Mesenchymal stem cell (in vitro differentiated cells and primary cell): ENCODE measurements at regions not wholly inside any gene's neighbourhood (a gene's known extent, or its start where the extent isn't known, plus 50 kb on each side); places are given as distances from the start of the nearest gene placed in this dataset.

Experiments used
- DNase-seq: peaks from one replicate; pipeline ENCODE4 v3.0.0-alpha.2; 2013
- H2AFZ ChIP-seq: one replicate; pipeline ENCODE4 v1.6.1; 2013; ENCODE audit warnings: low read depth, mild to moderate bottlenecking, control low read depth, inconsistent platforms, low read length, moderate library complexity
- H2AK5ac ChIP-seq: 2 replicates; pipeline ENCODE4 v1.6.1; 2013; ENCODE audit warnings: low read length, moderate library complexity, mild to moderate bottlenecking, inconsistent platforms; ENCODE audit not compliant: severe bottlenecking
- H2BK120ac ChIP-seq: one replicate; pipeline ENCODE4 v1.6.1; 2013; ENCODE audit warnings: low read depth, mild to moderate bottlenecking, inconsistent platforms, low read length, moderate library complexity
- H2BK12ac ChIP-seq, 2 experiments: one replicate each; pipeline ENCODE4 v1.6.1; 2013; ENCODE audit warnings: inconsistent platforms in 2 of 2, low read length in 2 of 2, mild to moderate bottlenecking in 2 of 2, moderate library complexity in 2 of 2, control low read depth in 1 of 2
- H2BK15ac ChIP-seq: one replicate; pipeline ENCODE4 v1.6.1; 2013; ENCODE audit warnings: mild to moderate bottlenecking, low read depth, inconsistent platforms; ENCODE audit not compliant: poor library complexity, severe bottlenecking
- H2BK5ac ChIP-seq: 2 replicates; pipeline ENCODE4 v1.6.1; 2013; ENCODE audit warnings: low read depth, mild to moderate bottlenecking, low read length, control low read depth, inconsistent platforms; ENCODE audit not compliant: poor library complexity, severe bottlenecking
- H3K14ac ChIP-seq, 2 experiments: one replicate each; pipeline ENCODE4 v1.6.1; 2013; ENCODE audit warnings: inconsistent platforms in 2 of 2, low read length in 2 of 2, control low read depth in 1 of 2, mild to moderate bottlenecking in 1 of 2, moderate library complexity in 1 of 2
- H3K18ac ChIP-seq, 2 experiments: one replicate each; pipeline ENCODE4 v1.6.1; 2013; ENCODE audit warnings: inconsistent platforms in 2 of 2, low read length in 2 of 2, control low read depth in 1 of 2, low read depth in 1 of 2, mild to moderate bottlenecking in 1 of 2
- H3K23ac ChIP-seq, 2 experiments: one replicate each; pipeline ENCODE4 v1.6.1; 2013; ENCODE audit warnings: inconsistent platforms in 2 of 2, low read length in 2 of 2, mild to moderate bottlenecking in 2 of 2, moderate library complexity in 2 of 2, control low read depth in 1 of 2
- H3K27ac ChIP-seq: 2 replicates; pipeline ENCODE4 v1.5.1; 2013; ENCODE audit warnings: mild to moderate bottlenecking, moderate library complexity, low read length, control low read depth, inconsistent platforms; ENCODE audit not compliant: poor library complexity, severe bottlenecking
- H3K27me3 ChIP-seq, 2 experiments: 2 replicates each; pipeline versions ENCODE4 v1.6.1 to v1.7.0; 2013; ENCODE audit warnings: low read length in 2 of 2, mild to moderate bottlenecking in 2 of 2, moderate library complexity in 2 of 2, control low read depth in 1 of 2, inconsistent platforms in 1 of 2; ENCODE audit not compliant: control insufficient read depth in 1 of 2, insufficient read depth in 1 of 2
- H3K36me3 ChIP-seq, 2 experiments: 2 replicates each; pipeline versions ENCODE4 v1.6.1 to v1.7.0; 2013; ENCODE audit warnings: low read length in 2 of 2, control low read depth in 1 of 2, inconsistent platforms in 1 of 2, low read depth in 1 of 2, mild to moderate bottlenecking in 1 of 2; ENCODE audit not compliant: insufficient read depth in 2 of 2, control insufficient read depth in 1 of 2
- H3K4ac ChIP-seq, 2 experiments: one replicate each; pipeline ENCODE4 v1.6.1; 2013; ENCODE audit warnings: inconsistent platforms in 2 of 2, low read length in 2 of 2, mild to moderate bottlenecking in 2 of 2, moderate library complexity in 2 of 2, control low read depth in 1 of 2, low read depth in 1 of 2
- H3K4me1 ChIP-seq: 2 replicates; pipeline ENCODE4 v1.6.1; 2013; ENCODE audit warnings: low read depth, low read length, control low read depth; ENCODE audit not compliant: control insufficient read depth, insufficient read depth
- H3K4me2 ChIP-seq: 2 replicates; pipeline ENCODE4 v1.6.1; 2013; ENCODE audit warnings: low read length, mild to moderate bottlenecking, inconsistent platforms; ENCODE audit not compliant: poor library complexity, severe bottlenecking
- H3K4me3 ChIP-seq, 2 experiments: 2 replicates each; pipeline versions ENCODE4 v1.5.1 to v1.7.0; 2013; ENCODE audit warnings: low read length in 2 of 2, mild to moderate bottlenecking in 2 of 2, control low read depth in 1 of 2, low read depth in 1 of 2; ENCODE audit not compliant: insufficient read depth in 1 of 2
- H3K79me1 ChIP-seq: replicated peaks from 2 replicates; pipeline ENCODE4 v1.6.1; 2013; ENCODE audit warnings: mild to moderate bottlenecking, control low read depth, low read length, inconsistent platforms; ENCODE audit not compliant: poor library complexity, severe bottlenecking
- H3K9ac ChIP-seq: 2 replicates; pipeline ENCODE4 v1.7.0; 2013; ENCODE audit warnings: mild to moderate bottlenecking, low read length, moderate library complexity
- H3K9me3 ChIP-seq: 2 replicates; pipeline ENCODE4 v1.7.0; 2013; ENCODE audit warnings: mild to moderate bottlenecking, low read length; ENCODE audit not compliant: control insufficient read depth
- H4K8ac ChIP-seq: one replicate; pipeline ENCODE4 v1.6.1; 2013; ENCODE audit warnings: inconsistent platforms, mild to moderate bottlenecking, low read length, moderate library complexity
- H4K91ac ChIP-seq: one replicate; pipeline ENCODE4 v1.6.1; 2013; ENCODE audit warnings: mild to moderate bottlenecking, low read length, inconsistent platforms
- WGBS: methylation state at CpG from one replicate; pipeline ENCODE4 v1.1.7; 2013; ENCODE audit warnings: mixed read lengths; 5-methylcytosine and 5-hydroxymethylcytosine counted together

DNA sequence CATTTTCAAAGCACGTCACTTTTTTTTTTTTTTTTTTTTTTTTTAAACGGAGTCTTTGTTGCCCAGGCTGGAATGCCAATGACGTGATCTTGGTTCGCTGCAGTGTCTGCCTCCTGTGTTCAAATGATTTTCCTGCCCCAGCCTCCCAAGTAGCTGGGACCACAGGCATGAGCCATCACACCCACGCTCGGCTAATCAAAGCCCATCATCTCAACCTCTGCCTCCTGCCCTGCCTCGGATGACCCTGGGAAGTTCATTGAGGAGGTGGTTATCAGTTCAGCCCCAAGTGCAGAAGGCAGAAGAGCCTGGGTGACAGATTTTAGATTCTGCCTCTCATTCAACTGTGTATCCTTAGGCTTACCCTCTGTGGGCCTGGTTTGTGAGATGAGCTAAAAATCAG lies 484.9 kb upstream of the EEF2KMT start:
- Histone ChIP-seq H2BK12ac (no peak overlapping the region), H3K4me1 (no peaks in the 10 kb centered on the region), H3K4me3 (no peak overlapping the region), H3K27ac (no peak overlapping the region), H3K27me3 (no peaks in the 10 kb centered on the region), H3K4me2 (no peak overlapping the region), H3K14ac (no peak overlapping the region), H3K4ac (no peak overlapping the region), H2AK5ac (no peak overlapping the region), H3K18ac (no peak overlapping the region), H2AFZ (no peak overlapping the region), H3K9ac (no peak overlapping the region), H4K91ac (no peak overlapping the region), H2BK5ac (no peak overlapping the region), H3K36me3 (no peaks in the 10 kb centered on the region), H2BK15ac (no peak overlapping the region), H4K8ac (no peak overlapping the region), H3K79me1 (no peaks in the 10 kb centered on the region), H3K23ac (no peak overlapping the region), H2BK120ac (no peak overlapping the region), H3K9me3 (no peaks in the 10 kb centered on the region)
- WGBS, result 55% methylated on average over 5 of the region's 7 CpGs
- no peak for DNase-seq

DNA sequence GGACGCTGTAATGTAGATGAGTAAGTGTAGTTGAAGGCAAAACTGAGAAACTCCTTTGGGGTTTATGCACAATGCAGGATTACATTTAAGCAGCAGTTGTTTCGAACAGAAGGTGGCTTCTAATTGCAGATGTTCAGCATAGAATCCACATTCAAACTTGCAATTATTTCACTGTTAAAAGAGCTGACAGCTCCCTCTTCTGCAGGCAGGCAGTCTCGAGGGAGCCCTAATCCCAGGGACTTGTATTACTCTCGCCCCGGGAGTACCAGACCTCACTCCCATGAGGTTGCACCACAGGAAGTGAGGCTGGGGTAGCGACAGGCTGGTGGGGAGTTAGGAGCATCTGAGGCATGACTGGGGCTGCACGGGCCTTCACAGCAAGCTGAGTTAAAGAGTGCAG lies 484.3 kb upstream of the EEF2KMT start:
- Histone ChIP-seq H3K27ac (no peak overlapping the region), H4K91ac (no peak overlapping the region), H3K9me3 (no peaks in the 10 kb centered on the region), H3K4me3 (no peak overlapping the region), H3K18ac (no peak overlapping the region), H2BK15ac (no peak overlapping the region), H3K4me2 (no peak overlapping the region), H3K27me3 (no peaks in the 10 kb centered on the region), H3K4me1 (no peaks in the 10 kb centered on the region), H2BK12ac (no peak overlapping the region), H2AK5ac (no peak overlapping the region), H3K23ac (no peak overlapping the region), H2BK120ac (no peak overlapping the region), H2AFZ (no peak overlapping the region), H3K9ac (no peak overlapping the region), H3K79me1 (no peaks in the 10 kb centered on the region), H2BK5ac (no peak overlapping the region), H3K14ac (no peak overlapping the region), H4K8ac (no peak overlapping the region), H3K36me3 (no peaks in the 10 kb centered on the region), H3K4ac (no peak overlapping the region)
- DNase-seq, result no peak
- WGBS, result 63% methylated on average over 7 of the region's 7 CpGs

DNA sequence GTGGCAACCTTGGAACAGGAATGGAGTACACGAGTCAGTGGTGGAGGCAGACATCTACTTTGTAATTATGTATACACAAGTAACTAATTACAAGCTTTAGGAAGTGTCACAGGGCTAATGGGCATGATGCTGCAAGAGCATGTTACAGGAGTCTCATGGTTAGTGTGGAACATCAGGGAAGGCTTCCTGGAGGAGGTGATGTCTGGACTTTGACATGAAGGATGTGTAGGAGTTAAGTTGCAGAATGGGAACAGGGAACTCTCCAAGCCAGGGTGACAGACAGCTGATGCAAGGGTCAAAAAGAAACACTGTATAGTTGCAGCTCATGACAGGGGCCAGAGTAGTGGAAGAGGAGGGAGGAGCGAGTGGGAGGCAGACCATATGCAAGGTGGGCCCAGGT lies 483.8 kb upstream of the EEF2KMT start:
- H3K27me3 ChIP-seq, result no peaks in the 10 kb centered on the region
- H3K79me1 ChIP-seq, result no peaks in the 10 kb centered on the region
- H2BK5ac ChIP-seq, result no peak overlapping the region
- H3K9ac ChIP-seq, result no peak overlapping the region
- H3K36me3 ChIP-seq, result no peaks in the 10 kb centered on the region
- H3K27ac ChIP-seq, result no peak overlapping the region
- no peak overlapping the region for H4K91ac ChIP-seq
- H2AK5ac ChIP-seq, result no peak overlapping the region
- no peak overlapping the region for H2BK120ac ChIP-seq
- H3K4me3 ChIP-seq, result no peak overlapping the region
- no peak overlapping the region for H2BK12ac ChIP-seq
- WGBS, result 44% methylated on average over 1 of the region's 2 CpGs
- H2AFZ ChIP-seq, result no peak overlapping the region
- no peak overlapping the region for H3K14ac ChIP-seq
- H3K4me2 ChIP-seq, result no peak overlapping the region
- no peak overlapping the region for H3K23ac ChIP-seq
- no peak overlapping the region for H4K8ac ChIP-seq
- no peaks in the 10 kb centered on the region for H3K4me1 ChIP-seq
- no peak for DNase-seq
- no peak overlapping the region for H3K4ac ChIP-seq
- no peak overlapping the region for H3K18ac ChIP-seq
- H2BK15ac ChIP-seq, result no peak overlapping the region
- H3K9me3 ChIP-seq, result no peaks in the 10 kb centered on the region

DNA sequence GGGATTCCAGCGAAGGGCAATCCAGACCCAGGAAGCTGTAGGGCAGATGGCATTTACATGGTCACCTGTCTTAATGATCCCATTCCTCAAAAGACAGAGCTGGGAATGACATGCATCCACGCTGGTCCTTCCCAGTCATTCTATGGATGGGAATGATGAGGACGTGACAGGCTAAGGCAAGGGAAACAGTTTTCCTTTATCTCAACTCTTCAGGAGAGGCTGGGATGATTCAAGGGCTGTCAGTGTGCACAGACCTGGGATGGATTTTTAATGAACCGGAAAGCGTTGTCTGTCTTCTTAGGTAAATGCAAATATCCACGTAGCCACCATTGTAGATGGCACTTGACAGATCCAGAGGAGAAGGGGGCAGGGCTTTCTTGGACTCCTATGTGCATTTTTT lies 483.2 kb upstream of the EEF2KMT start:
- no peak overlapping the region for H3K23ac ChIP-seq
- no peak overlapping the region for H3K9ac ChIP-seq
- H2BK120ac ChIP-seq, result no peak overlapping the region
- H4K91ac ChIP-seq, result no peak overlapping the region
- H2AFZ ChIP-seq, result no peak overlapping the region
- no peak overlapping the region for H4K8ac ChIP-seq
- no peak overlapping the region for H2BK15ac ChIP-seq
- no peak overlapping the region for H3K4ac ChIP-seq
- no peaks in the 10 kb centered on the region for H3K9me3 ChIP-seq
- H3K4me3 ChIP-seq, result no peak overlapping the region
- H2BK12ac ChIP-seq, result no peak overlapping the region
- no peaks in the 10 kb centered on the region for H3K4me1 ChIP-seq
- H2BK5ac ChIP-seq, result no peak overlapping the region
- WGBS, result 80% methylated on average over 6 of the region's 6 CpGs
- no peaks in the 10 kb centered on the region for H3K79me1 ChIP-seq
- no peaks in the 10 kb centered on the region for H3K36me3 ChIP-seq
- H3K27ac ChIP-seq, result no peak overlapping the region
- H3K14ac ChIP-seq, result no peak overlapping the region
- H3K27me3 ChIP-seq, result no peaks in the 10 kb centered on the region
- no peak overlapping the region for H3K4me2 ChIP-seq
- no peak overlapping the region for H2AK5ac ChIP-seq
- no peak for DNase-seq
- no peak overlapping the region for H3K18ac ChIP-seq
